ENCODE measurements at regions not wholly inside any gene's neighbourhood (a gene's known extent, or its start where the extent isn't known, plus 50 kb on each side); places are given as distances from the start of the nearest gene placed in this dataset.

DNA sequence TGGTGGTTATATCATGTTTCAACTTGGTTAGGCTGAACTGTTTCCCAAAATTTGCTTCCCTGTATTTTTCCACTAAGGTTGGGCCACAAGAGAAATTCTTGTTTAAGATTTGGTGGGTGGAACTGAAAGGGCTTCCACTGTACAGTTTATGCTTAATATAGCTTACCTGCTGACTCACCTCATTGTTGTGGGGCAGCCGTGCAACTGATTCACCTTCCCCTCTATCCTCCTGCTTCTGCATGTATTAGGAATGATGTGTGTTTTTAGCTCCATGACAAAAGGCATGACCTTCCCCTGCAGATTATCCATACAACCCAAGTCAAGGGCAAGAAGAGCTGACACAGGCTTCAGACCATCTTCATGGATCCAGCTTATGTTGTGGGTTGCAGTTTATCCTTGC lies 98.4 kb upstream of the GULP1 start:
- TF ChIP-seq ZFP3 (CRISPR knock-in tag; IDR thresholded peaks at IDR 0.05) (no peak), PPARA (CRISPR knock-in tag; IDR thresholded peaks at IDR 0.05; ENCODE audit: borderline replicate concordance) (no peak), ARNTL (CRISPR knock-in tag; IDR thresholded peaks at IDR 0.05; ENCODE audit: borderline replicate concordance, low read depth) (no peak), ZNF8 (CRISPR knock-in tag; IDR thresholded peaks at IDR 0.05) (no peak), ZNF565 (CRISPR knock-in tag; conservative IDR thresholded peaks at IDR 0.05; ENCODE audit: low read depth) (no peak)
- TF ChIP-seq, protein P1, sequence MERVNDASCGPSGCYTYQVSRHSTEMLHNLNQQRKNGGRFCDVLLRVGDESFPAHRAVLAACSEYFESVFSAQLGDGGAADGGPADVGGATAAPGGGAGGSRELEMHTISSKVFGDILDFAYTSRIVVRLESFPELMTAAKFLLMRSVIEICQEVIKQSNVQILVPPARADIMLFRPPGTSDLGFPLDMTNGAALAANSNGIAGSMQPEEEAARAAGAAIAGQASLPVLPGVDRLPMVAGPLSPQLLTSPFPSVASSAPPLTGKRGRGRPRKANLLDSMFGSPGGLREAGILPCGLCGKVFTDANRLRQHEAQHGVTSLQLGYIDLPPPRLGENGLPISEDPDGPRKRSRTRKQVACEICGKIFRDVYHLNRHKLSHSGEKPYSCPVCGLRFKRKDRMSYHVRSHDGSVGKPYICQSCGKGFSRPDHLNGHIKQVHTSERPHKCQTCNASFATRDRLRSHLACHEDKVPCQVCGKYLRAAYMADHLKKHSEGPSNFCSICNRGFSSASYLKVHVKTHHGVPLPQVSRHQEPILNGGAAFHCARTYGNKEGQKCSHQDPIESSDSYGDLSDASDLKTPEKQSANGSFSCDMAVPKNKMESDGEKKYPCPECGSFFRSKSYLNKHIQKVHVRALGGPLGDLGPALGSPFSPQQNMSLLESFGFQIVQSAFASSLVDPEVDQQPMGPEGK (CRISPR knock-in tag; IDR thresholded peaks at IDR 0.05; ENCODE audit: borderline replicate concordance): no peak
- TF ChIP-seq, protein P2, sequence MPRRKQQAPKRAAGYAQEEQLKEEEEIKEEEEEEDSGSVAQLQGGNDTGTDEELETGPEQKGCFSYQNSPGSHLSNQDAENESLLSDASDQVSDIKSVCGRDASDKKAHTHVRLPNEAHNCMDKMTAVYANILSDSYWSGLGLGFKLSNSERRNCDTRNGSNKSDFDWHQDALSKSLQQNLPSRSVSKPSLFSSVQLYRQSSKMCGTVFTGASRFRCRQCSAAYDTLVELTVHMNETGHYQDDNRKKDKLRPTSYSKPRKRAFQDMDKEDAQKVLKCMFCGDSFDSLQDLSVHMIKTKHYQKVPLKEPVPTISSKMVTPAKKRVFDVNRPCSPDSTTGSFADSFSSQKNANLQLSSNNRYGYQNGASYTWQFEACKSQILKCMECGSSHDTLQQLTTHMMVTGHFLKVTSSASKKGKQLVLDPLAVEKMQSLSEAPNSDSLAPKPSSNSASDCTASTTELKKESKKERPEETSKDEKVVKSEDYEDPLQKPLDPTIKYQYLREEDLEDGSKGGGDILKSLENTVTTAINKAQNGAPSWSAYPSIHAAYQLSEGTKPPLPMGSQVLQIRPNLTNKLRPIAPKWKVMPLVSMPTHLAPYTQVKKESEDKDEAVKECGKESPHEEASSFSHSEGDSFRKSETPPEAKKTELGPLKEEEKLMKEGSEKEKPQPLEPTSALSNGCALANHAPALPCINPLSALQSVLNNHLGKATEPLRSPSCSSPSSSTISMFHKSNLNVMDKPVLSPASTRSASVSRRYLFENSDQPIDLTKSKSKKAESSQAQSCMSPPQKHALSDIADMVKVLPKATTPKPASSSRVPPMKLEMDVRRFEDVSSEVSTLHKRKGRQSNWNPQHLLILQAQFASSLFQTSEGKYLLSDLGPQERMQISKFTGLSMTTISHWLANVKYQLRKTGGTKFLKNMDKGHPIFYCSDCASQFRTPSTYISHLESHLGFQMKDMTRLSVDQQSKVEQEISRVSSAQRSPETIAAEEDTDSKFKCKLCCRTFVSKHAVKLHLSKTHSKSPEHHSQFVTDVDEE (CRISPR knock-in tag; IDR thresholded peaks at IDR 0.05): no peak
- ATAC-seq: no peak

DNA sequence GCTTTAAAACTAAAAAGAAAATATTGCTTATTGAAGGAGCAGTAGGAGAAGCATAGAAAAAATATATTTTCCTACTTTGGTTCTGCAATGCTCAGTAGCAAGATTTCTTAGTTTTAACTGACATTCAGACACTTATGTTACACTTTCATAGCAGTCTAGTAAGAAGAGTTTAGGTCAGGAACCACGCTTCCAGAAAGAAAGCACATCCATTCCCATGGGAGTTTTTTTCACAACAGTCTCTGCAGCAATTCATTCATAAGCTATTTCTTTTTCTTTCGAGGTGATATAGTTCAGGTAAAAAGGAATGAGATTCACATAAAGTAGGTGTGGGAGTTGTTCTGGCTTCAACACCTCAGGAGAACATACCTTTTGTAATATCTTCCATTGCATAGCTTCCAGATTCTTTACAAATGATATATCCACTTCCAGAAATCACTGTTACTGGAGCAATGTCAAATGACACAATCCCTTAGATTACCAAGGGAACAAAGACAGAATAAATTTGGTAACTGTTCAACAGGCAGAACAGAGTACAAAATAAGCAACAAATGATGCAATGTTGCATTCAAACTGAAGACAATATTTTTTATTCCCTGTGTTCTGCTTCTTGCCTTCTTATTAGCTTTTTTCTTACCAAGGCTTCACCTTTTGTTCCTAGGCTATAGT lies 95.2 kb upstream of the GULP1 start:
- TF ChIP-seq RARB (CRISPR knock-in tag; IDR thresholded peaks at IDR 0.05) (no peak), TOX (CRISPR knock-in tag; IDR thresholded peaks at IDR 0.05; ENCODE audit: borderline replicate concordance) (no peak), ZNF70 (CRISPR knock-in tag; IDR thresholded peaks at IDR 0.05) (peak; percentile 11; the same call in 1 of the 2 replicates), ZFP3 (CRISPR knock-in tag; IDR thresholded peaks at IDR 0.05) (no peak), BACH2 (CRISPR knock-in tag; IDR thresholded peaks at IDR 0.05; ENCODE audit: borderline replicate concordance) (no peak), SNAI2 (CRISPR knock-in tag; IDR thresholded peaks at IDR 0.05) (no peak)
- TF ChIP-seq, protein P3, sequence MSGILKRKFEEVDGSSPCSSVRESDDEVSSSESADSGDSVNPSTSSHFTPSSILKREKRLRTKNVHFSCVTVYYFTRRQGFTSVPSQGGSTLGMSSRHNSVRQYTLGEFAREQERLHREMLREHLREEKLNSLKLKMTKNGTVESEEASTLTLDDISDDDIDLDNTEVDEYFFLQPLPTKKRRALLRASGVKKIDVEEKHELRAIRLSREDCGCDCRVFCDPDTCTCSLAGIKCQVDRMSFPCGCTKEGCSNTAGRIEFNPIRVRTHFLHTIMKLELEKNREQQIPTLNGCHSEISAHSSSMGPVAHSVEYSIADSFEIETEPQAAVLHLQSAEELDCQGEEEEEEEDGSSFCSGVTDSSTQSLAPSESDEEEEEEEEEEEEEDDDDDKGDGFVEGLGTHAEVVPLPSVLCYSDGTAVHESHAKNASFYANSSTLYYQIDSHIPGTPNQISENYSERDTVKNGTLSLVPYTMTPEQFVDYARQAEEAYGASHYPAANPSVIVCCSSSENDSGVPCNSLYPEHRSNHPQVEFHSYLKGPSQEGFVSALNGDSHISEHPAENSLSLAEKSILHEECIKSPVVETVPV (CRISPR knock-in tag; IDR thresholded peaks at IDR 0.05): no peak
- ATAC-seq: no peak

DNA sequence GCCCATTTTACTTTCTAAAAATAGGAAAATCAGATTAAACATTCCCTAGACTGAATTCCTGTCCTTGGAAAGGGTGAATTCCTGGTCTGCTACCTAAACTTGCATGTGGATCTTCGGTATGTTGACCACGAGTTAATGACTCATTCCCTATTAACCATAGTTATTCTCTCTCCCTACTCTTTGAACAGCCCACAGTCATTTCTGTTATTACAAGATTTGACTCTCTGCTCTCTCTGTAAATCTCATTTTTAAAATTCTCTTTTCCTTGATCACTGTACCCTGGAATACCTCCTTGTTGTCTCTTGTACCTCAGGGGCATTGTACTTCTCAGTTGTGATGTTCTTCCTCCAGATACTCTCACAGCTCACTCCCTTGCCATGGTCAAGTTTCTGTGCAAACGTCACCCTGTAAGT lies 92.0 kb upstream of the GULP1 start:
- peak; percentile 98 for ATAC-seq
- no peak for TF ChIP-seq RARB (CRISPR knock-in tag; IDR thresholded peaks at IDR 0.05)
- TF ChIP-seq BACH2 (CRISPR knock-in tag; IDR thresholded peaks at IDR 0.05; ENCODE audit: borderline replicate concordance): no peak
- peak; percentile 51; the same call in 1 of the 2 replicates for TF ChIP-seq ZC3H10 (CRISPR knock-in tag; IDR thresholded peaks at IDR 0.05)
- TF ChIP-seq, protein P2 (CRISPR knock-in tag; IDR thresholded peaks at IDR 0.05): no peak
- 0 out of 2 replicates have a peak, but pooled peaks have one; percentile 40 for TF ChIP-seq CSDC2 (CRISPR knock-in tag; IDR thresholded peaks at IDR 0.05)
- no peak for TF ChIP-seq ZFP30 (CRISPR knock-in tag; IDR thresholded peaks at IDR 0.05)
- TF ChIP-seq TCF4 (CRISPR knock-in tag; IDR thresholded peaks at IDR 0.05; ENCODE audit: borderline replicate concordance): no peak
- TF ChIP-seq ZFP3 (CRISPR knock-in tag; IDR thresholded peaks at IDR 0.05): no peak
- no peak for TF ChIP-seq ARNTL (CRISPR knock-in tag; IDR thresholded peaks at IDR 0.05; ENCODE audit: borderline replicate concordance, low read depth)
- TF ChIP-seq GLIS3 (CRISPR knock-in tag; IDR thresholded peaks at IDR 0.05): no peak
- no peak for TF ChIP-seq ESRRG (CRISPR knock-in tag; IDR thresholded peaks at IDR 0.05)
- no peak for TF ChIP-seq OSR1 (CRISPR knock-in tag; IDR thresholded peaks at IDR 0.05)
- TF ChIP-seq ZNF70 (CRISPR knock-in tag; IDR thresholded peaks at IDR 0.05): no peak
- TF ChIP-seq ZNF565 (CRISPR knock-in tag; conservative IDR thresholded peaks at IDR 0.05; ENCODE audit: low read depth): no peak
- TF ChIP-seq SNAI2 (CRISPR knock-in tag; IDR thresholded peaks at IDR 0.05): 0 out of 2 replicates have a peak, but pooled peaks have one; percentile 53
- TF ChIP-seq PPARA (CRISPR knock-in tag; IDR thresholded peaks at IDR 0.05; ENCODE audit: borderline replicate concordance): no peak
- TF ChIP-seq, protein P1 (CRISPR knock-in tag; IDR thresholded peaks at IDR 0.05; ENCODE audit: borderline replicate concordance): peak; percentile 72; the same call in 1 of the 2 replicates
- no peak for TF ChIP-seq ZNF8 (CRISPR knock-in tag; IDR thresholded peaks at IDR 0.05)
- peak; percentile 80 for TF ChIP-seq ISL1 (CRISPR knock-in tag; IDR thresholded peaks at IDR 0.05)
- TF ChIP-seq, protein P4, sequence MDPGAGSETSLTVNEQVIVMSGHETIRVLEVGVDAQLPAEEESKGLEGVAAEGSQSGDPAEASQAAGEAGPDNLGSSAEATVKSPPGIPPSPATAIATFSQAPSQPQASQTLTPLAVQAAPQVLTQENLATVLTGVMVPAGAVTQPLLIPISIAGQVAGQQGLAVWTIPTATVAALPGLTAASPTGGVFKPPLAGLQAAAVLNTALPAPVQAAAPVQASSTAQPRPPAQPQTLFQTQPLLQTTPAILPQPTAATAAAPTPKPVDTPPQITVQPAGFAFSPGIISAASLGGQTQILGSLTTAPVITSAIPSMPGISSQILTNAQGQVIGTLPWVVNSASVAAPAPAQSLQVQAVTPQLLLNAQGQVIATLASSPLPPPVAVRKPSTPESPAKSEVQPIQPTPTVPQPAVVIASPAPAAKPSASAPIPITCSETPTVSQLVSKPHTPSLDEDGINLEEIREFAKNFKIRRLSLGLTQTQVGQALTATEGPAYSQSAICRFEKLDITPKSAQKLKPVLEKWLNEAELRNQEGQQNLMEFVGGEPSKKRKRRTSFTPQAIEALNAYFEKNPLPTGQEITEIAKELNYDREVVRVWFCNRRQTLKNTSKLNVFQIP (CRISPR knock-in tag; IDR thresholded peaks at IDR 0.05; ENCODE audit: borderline replicate concordance, low read depth): no peak
- TF ChIP-seq, protein P3 (CRISPR knock-in tag; IDR thresholded peaks at IDR 0.05): no peak

All from SK-N-SH treated with all-trans-retinoic acid at 6 μM for 48 hours (cell line).